ENCODE measurements at regions not wholly inside any gene's neighbourhood (a gene's known extent, or its start where the extent isn't known, plus 50 kb on each side); places are given as distances from the start of the nearest gene placed in this dataset.

- TF ChIP-seq CTCF (IDR thresholded peaks at IDR 0.05) (no peak), POLR2A (IDR thresholded peaks at IDR 0.05) (no peak)
- 41 to 48% methylated on average over 7 of the region's 7 CpGs for WGBS, 2 donors
- no peak overlapping the region for H3K4me3 ChIP-seq (ENCODE audit: low read depth, poor library complexity, severe bottlenecking)
- intact Hi-C loops (cut with DNase I; ENCODE audit: low total_unique reads), result no loop called here
- DNase-seq (ENCODE audit: low spot score in 2 of 2), result no peak
These were observed 89.9 kb downstream of the FOXD2 start for GRCh38 chr1:47527653-47528272.

- no peak overlapping the region for H3K4me3 ChIP-seq (ENCODE audit: low read depth, poor library complexity, severe bottlenecking)
- intact Hi-C loops (cut with DNase I; ENCODE audit: low total_unique reads), result no loop called here
- 72 to 75% methylated on average over 1 of the region's 1 CpG for WGBS, 2 donors
- TF ChIP-seq CTCF (IDR thresholded peaks at IDR 0.05) (no peak), POLR2A (IDR thresholded peaks at IDR 0.05) (no peak)
- no peak for DNase-seq (ENCODE audit: low spot score in 2 of 2)
These were observed 91.8 kb downstream of the FOXD2 start for GRCh38 chr1:47529520-47530098.

- DNase-seq (ENCODE audit: low spot score in 2 of 2), result peak in 1 of 2 donors; percentile 87
- intact Hi-C loops (cut with DNase I; ENCODE audit: low total_unique reads), result no loop called here
These were observed 95.3 kb downstream of the FOXD2 start for GRCh38 chr1:47532921-47533792.

GRCh38 chr1:47533793-47534328 is 96.0 kb downstream of the FOXD2 start:
- intact Hi-C loops (cut with DNase I; ENCODE audit: low total_unique reads), result no loop called here
- H3K4me3 ChIP-seq (ENCODE audit: low read depth, poor library complexity, severe bottlenecking), result no peak overlapping the region
- TF ChIP-seq CTCF (IDR thresholded peaks at IDR 0.05), result no peak
- TF ChIP-seq POLR2A (IDR thresholded peaks at IDR 0.05), result no peak
- no peak for DNase-seq (ENCODE audit: low spot score in 2 of 2)
- WGBS, 2 donors, result 36 to 47% methylated on average over 11 to 12 of the region's 12 CpGs

More at GRCh38 chr1:47532921-47533792, 95.3 kb downstream of the FOXD2 start:
- TF ChIP-seq POLR2A (IDR thresholded peaks at IDR 0.05) (no peak), CTCF (IDR thresholded peaks at IDR 0.05) (no peak)
- 6 to 8% methylated on average over 53 to 54 of the region's 54 CpGs for WGBS, 2 donors
- H3K4me3 ChIP-seq (ENCODE audit: low read depth, poor library complexity, severe bottlenecking), result peak overlapping the region; percentile 18

- no peak for DNase-seq (ENCODE audit: low spot score in 2 of 2)
- 57 to 72% methylated on average over 4 of the region's 4 CpGs for WGBS, 2 donors
- intact Hi-C loops (cut with DNase I; ENCODE audit: low total_unique reads), result no loop called here
- H3K4me3 ChIP-seq (ENCODE audit: low read depth, poor library complexity, severe bottlenecking), result no peak overlapping the region
- TF ChIP-seq POLR2A (IDR thresholded peaks at IDR 0.05), result no peak
- TF ChIP-seq CTCF (IDR thresholded peaks at IDR 0.05), result no peak
These were observed 96.6 kb downstream of the FOXD2 start for GRCh38 chr1:47534436-47534835.

Measured in lower leg skin (tissue), 4 donors.